GM21423 (cell line): ENCODE measurements at regions not wholly inside any gene's neighbourhood (a gene's known extent, or its start where the extent isn't known, plus 50 kb on each side); places are given as distances from the start of the nearest gene placed in this dataset.
"Not testable (repeated sequence)": the region's sequence is repeated elsewhere in the genome, so short reads cannot be mapped to it uniquely, and the experiment has no call there.

Source experiments
- ATAC-seq: cut with Tn5 transposase; IDR thresholded peaks from one replicate; pipeline ENCODE4 v1.9.1; 2021; ENCODE audit warnings: mild to moderate bottlenecking, moderate library complexity; ENCODE audit not compliant: unreplicated experiment

GRCh38 chr14:43479596-43480195 is 1027.4 kb downstream of the FSCB start:
- ATAC-seq, result no peak

- no peak for ATAC-seq
Measured at GRCh38 chr14:43476822-43477221, 1030.3 kb downstream of the FSCB start.

- no peak for ATAC-seq
Measured at GRCh38 chr14:43475757-43476156, 1031.3 kb downstream of the FSCB start.

- ATAC-seq, result no peak
Measured at GRCh38 chr14:43471595-43471994, 1035.5 kb downstream of the FSCB start.

- no peak for ATAC-seq
Measured at GRCh38 chr14:43464968-43465367, 1042.1 kb downstream of the FSCB start.

GRCh38 chr14:43449291-43449690 is 1057.8 kb downstream of the FSCB start:
- ATAC-seq, result no peak

- ATAC-seq, result no peak
Measured at GRCh38 chr14:43438056-43438455, 1069.0 kb downstream of the FSCB start.

- ATAC-seq, result no peak
Measured at GRCh38 chr14:43418324-43418723, 1088.8 kb downstream of the FSCB start.

- ATAC-seq, result no peak
Measured at GRCh38 chr14:43413084-43413483, 1094.0 kb downstream of the FSCB start.

GRCh38 chr14:43411841-43412240 is 1095.2 kb downstream of the FSCB start:
- ATAC-seq, result no peak

GRCh38 chr14:43410631-43411030 is 1096.5 kb downstream of the FSCB start:
- ATAC-seq, result no peak

- no peak for ATAC-seq
Measured at GRCh38 chr14:43408472-43408871, 1098.6 kb downstream of the FSCB start.

GRCh38 chr14:43407706-43408105 is 1099.4 kb downstream of the FSCB start:
- no peak for ATAC-seq

- no peak for ATAC-seq
Measured at GRCh38 chr14:43406931-43407330, 1100.2 kb downstream of the FSCB start.

- ATAC-seq, result no peak
Measured at GRCh38 chr14:43399289-43399688, 1107.8 kb downstream of the FSCB start.

GRCh38 chr14:43370565-43370896 is 1136.6 kb downstream of the FSCB start:
- ATAC-seq, result not testable (repeated sequence)

- ATAC-seq, result no peak
Measured at GRCh38 chr14:43369710-43370564, 1137.1 kb downstream of the FSCB start.

- no peak for ATAC-seq
Measured at GRCh38 chr14:43362586-43362985, 1144.5 kb downstream of the FSCB start.

GRCh38 chr14:43361751-43362150 is 1145.3 kb downstream of the FSCB start:
- ATAC-seq, result no peak

- no peak for ATAC-seq
Measured at GRCh38 chr14:43360239-43360638, 1146.8 kb downstream of the FSCB start.

- ATAC-seq, result no peak
Measured at GRCh38 chr14:43359317-43359716, 1147.8 kb downstream of the FSCB start.

GRCh38 chr14:43356979-43357545 is 1150.0 kb downstream of the FSCB start:
- ATAC-seq, result no peak
